Prostate gland (tissue), 2 donors: ENCODE measurements at regions not wholly inside any gene's neighbourhood (a gene's known extent, or its start where the extent isn't known, plus 50 kb on each side); places are given as distances from the start of the nearest gene placed in this dataset.

ENCODE experiments used
- DNase-seq: peaks from one replicate; pipeline ENCODE4 v3.0.0-alpha.2; 2019; ENCODE audit warnings: low spot score
- H3K27ac ChIP-seq, 2 donors: fragments of 200-600 bp; sonication (generic); 2 replicates each; pipeline ENCODE4 v1.5.1; 2017 to 2019
- H3K27me3 ChIP-seq: fragments of 200-600 bp; sonication (generic); replicated peaks from 2 replicates; pipeline ENCODE4 v1.5.1; 2019; ENCODE audit not compliant: insufficient read depth
- H3K36me3 ChIP-seq, 2 donors: fragments of 200-600 bp; sonication (generic); 1 replicate in 1 of 2; 2 replicates in 1 of 2; pipeline versions ENCODE4 v1.5.1 to v1.8.1; 2017 to 2019
- H3K4me1 ChIP-seq: fragments of 200-600 bp; sonication (generic); replicated peaks from 2 replicates; pipeline ENCODE4 v1.5.1; 2019
- H3K4me3 ChIP-seq, 2 donors: fragments of 200-600 bp; sonication (generic); 2 replicates each; pipeline ENCODE4 v1.5.1; 2017 to 2019
- H3K9me3 ChIP-seq: fragments of 200-600 bp; sonication (generic); 2 replicates; pipeline ENCODE4 v1.5.1; 2017
- POLR2A ChIP-seq: fragments of 450-650 bp; IDR thresholded peaks from one replicate; pipeline ENCODE4 v1.6.1; 2016; ENCODE audit warnings: antibody characterized with exemption, mild to moderate bottlenecking
- POLR2AphosphoS5 ChIP-seq: sonication (generic); formaldehyde crosslinking; IDR thresholded peaks from one replicate; pipeline ENCODE4 v1.6.1; 2017; ENCODE audit warnings: antibody characterized with exemption
- WGBS: methylation state at CpG from one replicate; pipeline ENCODE4 v1.1.5; 2018; 5-methylcytosine and 5-hydroxymethylcytosine counted together
- intact Hi-C: fragments of 100-400 bp; cut with DNase I; formaldehyde crosslinking; loops from one replicate; pipeline ENCODE4 v1.14.2; 2022
- TF ChIP-seq, protein P1 (sequence below), 4 experiments: fragments of 200-600 bp in 2 of 4; fragments of 450-650 bp in 2 of 4; sonication (generic) in 2 of 4; IDR thresholded peaks; 1 replicate in 3 of 4; 2 replicates in 1 of 4; pipeline ENCODE4 v1.5.1; 2016 to 2019; ENCODE audit warnings: antibody characterized with exemption in 4 of 4, mild to moderate bottlenecking in 2 of 4, moderate library complexity in 2 of 4

DNA sequence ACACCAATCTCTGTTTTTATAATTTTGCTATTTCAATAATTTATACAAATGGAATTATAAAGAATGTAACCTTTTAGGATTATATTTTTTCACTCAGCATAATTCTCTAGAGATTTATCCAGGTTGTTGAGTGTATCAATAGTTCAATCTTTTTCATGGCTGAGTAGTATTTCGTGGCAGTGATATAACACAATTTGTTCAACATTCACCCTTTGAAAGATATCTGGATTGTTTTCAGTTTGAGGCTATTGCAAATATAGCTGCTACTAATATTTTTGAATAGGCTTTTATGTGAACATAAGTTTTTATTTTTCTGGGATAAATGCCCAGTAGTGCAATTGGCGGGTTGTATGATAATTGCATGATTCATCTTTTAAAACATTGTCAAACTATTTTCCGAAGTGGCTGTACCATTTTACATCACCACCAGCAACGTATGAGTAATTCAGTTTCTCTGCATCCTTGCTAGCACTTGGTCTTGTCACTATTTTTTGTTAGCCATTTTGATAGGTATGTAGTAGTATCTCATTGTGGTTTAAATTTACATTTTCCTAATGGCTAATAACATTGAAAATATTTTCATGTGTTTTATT, 55.6 kb upstream of the ABCD3 start:
- no peak overlapping the region for H3K27ac ChIP-seq
- no peak overlapping the region for H3K4me3 ChIP-seq
- no peaks in the 10 kb centered on the region for H3K27me3 ChIP-seq
- intact Hi-C loops, result no loop called here
- TF ChIP-seq, protein P1, sequence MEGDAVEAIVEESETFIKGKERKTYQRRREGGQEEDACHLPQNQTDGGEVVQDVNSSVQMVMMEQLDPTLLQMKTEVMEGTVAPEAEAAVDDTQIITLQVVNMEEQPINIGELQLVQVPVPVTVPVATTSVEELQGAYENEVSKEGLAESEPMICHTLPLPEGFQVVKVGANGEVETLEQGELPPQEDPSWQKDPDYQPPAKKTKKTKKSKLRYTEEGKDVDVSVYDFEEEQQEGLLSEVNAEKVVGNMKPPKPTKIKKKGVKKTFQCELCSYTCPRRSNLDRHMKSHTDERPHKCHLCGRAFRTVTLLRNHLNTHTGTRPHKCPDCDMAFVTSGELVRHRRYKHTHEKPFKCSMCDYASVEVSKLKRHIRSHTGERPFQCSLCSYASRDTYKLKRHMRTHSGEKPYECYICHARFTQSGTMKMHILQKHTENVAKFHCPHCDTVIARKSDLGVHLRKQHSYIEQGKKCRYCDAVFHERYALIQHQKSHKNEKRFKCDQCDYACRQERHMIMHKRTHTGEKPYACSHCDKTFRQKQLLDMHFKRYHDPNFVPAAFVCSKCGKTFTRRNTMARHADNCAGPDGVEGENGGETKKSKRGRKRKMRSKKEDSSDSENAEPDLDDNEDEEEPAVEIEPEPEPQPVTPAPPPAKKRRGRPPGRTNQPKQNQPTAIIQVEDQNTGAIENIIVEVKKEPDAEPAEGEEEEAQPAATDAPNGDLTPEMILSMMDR (IDR thresholded peaks at IDR 0.05), result no peak
- no peaks in the 10 kb centered on the region for H3K36me3 ChIP-seq
- H3K9me3 ChIP-seq, result no peaks in the 10 kb centered on the region
- DNase-seq, result no peak
- no peaks in the 10 kb centered on the region for H3K4me1 ChIP-seq
- 91% methylated on average over 4 of the region's 4 CpGs for WGBS

DNA sequence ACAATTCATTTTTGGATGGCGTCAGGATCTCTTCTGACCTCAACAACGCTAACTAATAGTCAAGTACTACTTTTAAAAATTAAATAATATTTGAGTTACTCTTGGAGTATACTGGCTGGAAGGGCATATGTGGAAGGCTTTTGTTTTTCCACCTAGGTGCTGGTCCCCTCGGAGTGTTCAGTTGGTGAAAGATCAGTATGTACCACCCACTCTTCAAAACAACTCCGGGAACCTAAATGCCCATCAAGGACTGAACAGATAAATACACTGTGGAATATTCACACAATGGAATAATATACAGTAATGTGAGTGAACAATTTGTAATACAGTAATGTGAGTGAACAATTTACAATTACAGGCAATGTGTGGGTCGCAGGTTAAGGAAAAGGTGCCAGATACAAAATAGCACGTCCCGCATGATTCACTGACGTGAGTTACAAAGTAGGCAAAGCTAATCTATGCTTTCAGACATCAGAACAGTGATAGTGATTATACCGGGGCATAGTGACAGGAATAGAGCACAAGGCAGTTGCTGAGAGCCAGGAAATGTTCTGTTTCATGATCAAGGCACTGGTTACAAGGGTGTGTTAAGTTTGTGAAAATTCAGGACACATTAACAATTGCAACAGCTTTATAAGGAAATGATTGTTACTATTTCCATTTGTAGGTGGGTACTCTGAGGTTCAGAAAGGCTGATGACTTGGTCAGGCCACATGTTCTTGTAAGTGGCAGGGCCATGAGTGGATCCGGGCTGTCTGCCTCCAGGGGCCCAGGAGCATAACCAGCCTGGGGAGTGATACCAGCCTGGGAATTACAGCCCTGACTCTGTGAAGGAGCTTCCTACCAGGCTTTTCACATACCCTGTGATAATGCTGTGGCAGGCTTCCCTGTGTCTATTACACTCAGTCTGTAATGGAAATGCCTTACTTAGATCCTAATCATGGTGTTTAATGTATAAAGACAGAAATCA, 59.3 kb upstream of the ABCD3 start:
- Histone ChIP-seq H3K4me1 (no peaks in the 10 kb centered on the region), H3K27ac (no peak overlapping the region), H3K27me3 (peaks cover 3% of the 10 kb centered on the region), H3K36me3 (no peaks in the 10 kb centered on the region), H3K4me3 (no peak overlapping the region), H3K9me3 (no peaks in the 10 kb centered on the region)
- DNase-seq, result no peak
- intact Hi-C loops, result no loop called here
- no peak for TF ChIP-seq POLR2A
- 95% methylated on average over 10 of the region's 10 CpGs for WGBS

DNA sequence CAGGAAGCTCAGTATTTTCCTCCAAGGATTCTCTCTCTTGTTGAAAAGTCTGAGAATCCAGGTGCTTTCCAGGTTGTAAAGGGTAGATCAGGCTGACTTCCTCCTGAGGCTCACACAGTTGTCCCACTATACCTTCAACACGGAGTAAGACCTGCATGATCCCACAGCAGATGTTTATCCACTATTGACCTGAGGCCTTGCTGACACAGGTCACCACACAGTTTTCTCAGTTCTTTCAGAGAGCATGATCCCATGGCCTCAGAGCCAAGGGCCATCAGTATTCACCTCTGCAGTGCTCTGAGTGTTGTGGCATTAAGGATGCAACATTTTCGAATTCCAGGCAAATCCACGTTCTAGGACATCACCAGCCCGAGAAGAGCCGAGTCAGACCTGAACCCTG, 60.5 kb upstream of the ABCD3 start:
- no peak overlapping the region for H3K4me3 ChIP-seq
- DNase-seq, result no peak

DNA sequence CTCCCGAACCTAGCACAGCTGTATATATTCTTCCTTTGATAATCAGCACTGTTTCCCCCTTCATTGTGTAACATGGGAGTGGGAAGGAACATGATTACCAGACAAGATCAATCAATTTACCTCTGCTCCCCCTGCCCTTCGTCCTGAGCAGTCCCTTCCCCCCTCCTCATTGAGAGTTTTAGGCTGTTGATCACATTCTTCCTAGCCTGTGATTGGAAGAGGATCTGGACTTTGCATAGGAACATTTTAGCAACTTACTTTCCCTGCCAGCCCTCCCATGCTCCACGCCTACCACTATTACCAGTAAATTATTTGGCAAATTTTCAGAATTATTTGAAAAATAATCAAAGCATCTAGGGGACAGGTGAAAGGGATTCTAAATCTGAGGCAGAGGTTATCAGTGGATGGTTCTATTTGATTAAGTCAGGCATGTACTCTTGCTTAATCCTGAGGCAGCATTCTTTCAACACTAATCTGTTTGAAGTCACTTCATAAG, 62.7 kb upstream of the ABCD3 start:
- Histone ChIP-seq H3K27me3 (peaks cover 3% of the 10 kb centered on the region), H3K4me3 (no peak overlapping the region), H3K36me3 (no peaks in the 10 kb centered on the region), H3K27ac (no peak overlapping the region), H3K9me3 (no peaks in the 10 kb centered on the region), H3K4me1 (no peaks in the 10 kb centered on the region)
- intact Hi-C loops, result no loop called here
- no peak for DNase-seq
- TF ChIP-seq POLR2AphosphoS5, result no peak
- WGBS, result 67% methylated on average over 3 of the region's 3 CpGs

More for the DNA sequence above, 60.5 kb upstream of the ABCD3 start:
- WGBS, result 98% methylated on average over 5 of the region's 5 CpGs
- Histone ChIP-seq H3K27me3 (peaks cover 3% of the 10 kb centered on the region), H3K4me1 (no peaks in the 10 kb centered on the region), H3K36me3 (no peaks in the 10 kb centered on the region), H3K9me3 (no peaks in the 10 kb centered on the region), H3K27ac (no peak overlapping the region)
- TF ChIP-seq POLR2A (no peak), POLR2AphosphoS5 (no peak)
- TF ChIP-seq, protein P1 (IDR thresholded peaks at IDR 0.05), result no peak
- intact Hi-C loops, result no loop called here

DNA sequence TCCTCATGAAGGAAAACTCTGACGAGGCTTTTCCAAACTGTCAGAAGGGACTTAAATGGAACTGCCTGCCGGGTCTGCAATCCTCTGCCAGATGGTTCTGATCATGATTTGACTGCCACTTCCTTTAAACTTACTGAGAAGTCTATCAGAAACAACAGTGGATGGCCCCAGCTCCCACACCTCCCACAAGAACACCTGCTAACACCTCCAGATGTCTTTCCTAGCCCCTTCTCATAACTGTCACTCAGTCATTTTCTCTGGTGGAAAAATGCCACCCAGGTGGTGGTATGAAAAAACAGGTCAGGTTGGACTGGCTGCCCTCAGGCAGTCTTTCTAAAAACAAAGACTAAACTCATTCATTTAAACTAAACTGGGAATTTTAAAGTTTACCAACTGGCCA, 66.7 kb upstream of the ABCD3 start:
- intact Hi-C loops, result no loop called here
- Histone ChIP-seq H3K27me3 (peaks cover 3% of the 10 kb centered on the region), H3K4me3 (no peak overlapping the region), H3K36me3 (no peaks in the 10 kb centered on the region), H3K27ac (no peak overlapping the region), H3K9me3 (no peaks in the 10 kb centered on the region), H3K4me1 (no peaks in the 10 kb centered on the region)
- 14% methylated on average over 2 of the region's 2 CpGs for WGBS
- TF ChIP-seq POLR2AphosphoS5 (no peak), POLR2A (no peak)
- TF ChIP-seq, protein P1 (IDR thresholded peaks at IDR 0.05), result no peak
- no peak for DNase-seq
